SK-N-SH treated with all-trans-retinoic acid at 6 μM for 48 hours (cell line): ENCODE measurements at regions not wholly inside any gene's neighbourhood (a gene's known extent, or its start where the extent isn't known, plus 50 kb on each side); places are given as distances from the start of the nearest gene placed in this dataset.
"Not testable (repeated sequence)": the region's sequence is repeated elsewhere in the genome, so short reads cannot be mapped to it uniquely, and the experiment has no call there.

Experiments
- ATAC-seq: fragments of 200-7000 bp; cut with Tn5 transposase; 3 replicates; pipeline ENCODE4 v1.9.1; 2020; ENCODE audit warnings: mild to moderate bottlenecking, moderate library complexity
- BACH2 ChIP-seq: fragments of 250-450 bp; sonication (Bioruptor Pico); IDR thresholded peaks from 2 replicates; pipeline ENCODE4 v1.9.0; 2021; ENCODE audit warnings: mild to moderate bottlenecking, borderline replicate concordance
- CSDC2 ChIP-seq: fragments of 250-450 bp; sonication (Bioruptor Pico); IDR thresholded peaks from 2 replicates; pipeline ENCODE4 v1.5.0; 2020; ENCODE audit warnings: mild to moderate bottlenecking, moderate library complexity
- ESRRG ChIP-seq: fragments of 250-450 bp; sonication (Bioruptor Pico); IDR thresholded peaks from 2 replicates; pipeline ENCODE4 v1.6.1; 2021; ENCODE audit warnings: mild to moderate bottlenecking
- GLIS3 ChIP-seq: fragments of 250-450 bp; sonication (Bioruptor Pico); IDR thresholded peaks from 2 replicates; pipeline ENCODE4 v1.5.0; 2020; ENCODE audit warnings: mild to moderate bottlenecking, moderate library complexity
- ISL1 ChIP-seq: fragments of 250-450 bp; sonication (Bioruptor Pico); IDR thresholded peaks from 2 replicates; pipeline ENCODE4 v2.1.2; 2022; ENCODE audit warnings: mild to moderate bottlenecking, moderate library complexity
- OSR1 ChIP-seq: fragments of 250-450 bp; sonication (Bioruptor Pico); IDR thresholded peaks from 2 replicates; pipeline ENCODE4 v1.8.0; 2022; ENCODE audit warnings: moderate library complexity, mild to moderate bottlenecking, inconsistent platforms
- PPARA ChIP-seq: fragments of 250-450 bp; sonication (Bioruptor Pico); IDR thresholded peaks from 2 replicates; pipeline ENCODE4 v1.5.0; 2020; ENCODE audit warnings: mild to moderate bottlenecking, borderline replicate concordance
- RARB ChIP-seq: fragments of 250-450 bp; sonication (Bioruptor Pico); IDR thresholded peaks from 2 replicates; pipeline ENCODE4 v1.8.0; 2021; ENCODE audit warnings: mild to moderate bottlenecking, moderate library complexity
- SNAI2 ChIP-seq: fragments of 250-450 bp; sonication (Bioruptor Pico); IDR thresholded peaks from 2 replicates; pipeline ENCODE4 v1.5.0; 2020; ENCODE audit warnings: mild to moderate bottlenecking, moderate library complexity
- TCF4 ChIP-seq: fragments of 250-450 bp; sonication (Bioruptor Pico); IDR thresholded peaks from 2 replicates; pipeline ENCODE4 v1.8.0; 2021; ENCODE audit warnings: mild to moderate bottlenecking, moderate library complexity, borderline replicate concordance
- TOX ChIP-seq: fragments of 250-450 bp; sonication (Bioruptor Pico); IDR thresholded peaks from 2 replicates; pipeline ENCODE4 v1.8.0; 2021; ENCODE audit warnings: mild to moderate bottlenecking, moderate library complexity, borderline replicate concordance
- TSHZ2 ChIP-seq: fragments of 250-450 bp; sonication (Bioruptor Pico); IDR thresholded peaks from 2 replicates; pipeline ENCODE4 v1.5.0; 2020; ENCODE audit warnings: mild to moderate bottlenecking, moderate library complexity
- ZC3H10 ChIP-seq: fragments of 250-450 bp; sonication (Bioruptor Pico); IDR thresholded peaks from 2 replicates; pipeline ENCODE4 v1.5.1; 2021; ENCODE audit warnings: mild to moderate bottlenecking, moderate library complexity
- ZFP30 ChIP-seq: fragments of 450-650 bp; formaldehyde crosslinking; IDR thresholded peaks from 2 replicates; pipeline ENCODE4 v1.5.0; 2022; ENCODE audit warnings: mild to moderate bottlenecking, moderate library complexity
- ZNF70 ChIP-seq: fragments of 450-650 bp; formaldehyde crosslinking; IDR thresholded peaks from 2 replicates; pipeline ENCODE4 v1.5.0; 2020; ENCODE audit warnings: mild to moderate bottlenecking, moderate library complexity
- ZNF8 ChIP-seq: fragments of 450-650 bp; formaldehyde crosslinking; IDR thresholded peaks from 2 replicates; pipeline ENCODE4 v1.5.0; 2020; ENCODE audit warnings: mild to moderate bottlenecking, moderate library complexity
- TF ChIP-seq, protein P1 (sequence below): fragments of 250-450 bp; sonication (Bioruptor Pico); IDR thresholded peaks from 2 replicates; pipeline ENCODE4 v1.5.1; 2021; ENCODE audit warnings: mild to moderate bottlenecking, moderate library complexity
- TF ChIP-seq, protein P2 (sequence below): fragments of 250-450 bp; sonication (Bioruptor Pico); IDR thresholded peaks from 2 replicates; pipeline ENCODE4 v1.5.1; 2020; ENCODE audit warnings: low read depth, mild to moderate bottlenecking, moderate library complexity
- TF ChIP-seq, protein P3 (sequence below): fragments of 250-450 bp; sonication (Bioruptor Pico); IDR thresholded peaks from 2 replicates; pipeline ENCODE4 v1.8.0; 2020; ENCODE audit warnings: mild to moderate bottlenecking, moderate library complexity, borderline replicate concordance

- TF ChIP-seq TOX (CRISPR knock-in tag) (no peak), ISL1 (CRISPR knock-in tag) (no peak), GLIS3 (CRISPR knock-in tag) (no peak), BACH2 (CRISPR knock-in tag) (no peak), CSDC2 (CRISPR knock-in tag) (no peak), TCF4 (CRISPR knock-in tag) (peak; percentile 72; the same call in 1 of the 2 replicates)
- ATAC-seq: peak; percentile 62
Observed at GRCh38 chrX:13377550-13377934, 57.7 kb upstream of the ATXN3L start.

GRCh38 chrX:13376857-13377549 lies 57.1 kb upstream of the ATXN3L start:
- ATAC-seq: peak; percentile 28
- TF ChIP-seq, protein P1, sequence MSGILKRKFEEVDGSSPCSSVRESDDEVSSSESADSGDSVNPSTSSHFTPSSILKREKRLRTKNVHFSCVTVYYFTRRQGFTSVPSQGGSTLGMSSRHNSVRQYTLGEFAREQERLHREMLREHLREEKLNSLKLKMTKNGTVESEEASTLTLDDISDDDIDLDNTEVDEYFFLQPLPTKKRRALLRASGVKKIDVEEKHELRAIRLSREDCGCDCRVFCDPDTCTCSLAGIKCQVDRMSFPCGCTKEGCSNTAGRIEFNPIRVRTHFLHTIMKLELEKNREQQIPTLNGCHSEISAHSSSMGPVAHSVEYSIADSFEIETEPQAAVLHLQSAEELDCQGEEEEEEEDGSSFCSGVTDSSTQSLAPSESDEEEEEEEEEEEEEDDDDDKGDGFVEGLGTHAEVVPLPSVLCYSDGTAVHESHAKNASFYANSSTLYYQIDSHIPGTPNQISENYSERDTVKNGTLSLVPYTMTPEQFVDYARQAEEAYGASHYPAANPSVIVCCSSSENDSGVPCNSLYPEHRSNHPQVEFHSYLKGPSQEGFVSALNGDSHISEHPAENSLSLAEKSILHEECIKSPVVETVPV: no peak
- TF ChIP-seq SNAI2 (CRISPR knock-in tag) (no peak), TOX (CRISPR knock-in tag) (no peak)

DNA sequence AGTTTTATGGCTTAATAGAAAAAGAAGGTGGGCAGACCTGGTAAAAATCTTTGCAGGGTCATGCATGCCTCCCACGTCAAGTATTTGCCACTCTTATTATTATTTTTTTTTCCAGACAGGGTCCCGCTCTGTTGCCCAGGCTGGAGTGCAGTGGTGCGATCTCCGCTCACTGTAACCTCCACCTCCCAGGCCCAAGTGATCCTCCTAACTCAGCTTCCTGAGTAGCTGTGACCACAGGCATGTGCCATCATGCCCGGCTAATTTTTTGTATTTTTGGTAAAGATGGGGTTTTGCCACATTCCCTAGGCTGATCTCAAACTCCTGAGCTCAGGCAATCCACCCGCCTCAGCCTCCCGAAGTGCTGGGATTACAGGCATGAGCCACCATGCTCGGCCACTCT lies 55.7 kb upstream of the ATXN3L start:
- not testable (repeated sequence) for ATAC-seq

- no peak for ATAC-seq
- TF ChIP-seq TCF4 (CRISPR knock-in tag) (no peak), PPARA (CRISPR knock-in tag) (no peak), ZNF70 (CRISPR knock-in tag) (no peak), ESRRG (CRISPR knock-in tag) (no peak), ZC3H10 (CRISPR knock-in tag) (no peak), OSR1 (CRISPR knock-in tag) (no peak), RARB (no peak)
- TF ChIP-seq, protein P1: no peak
- TF ChIP-seq, protein P2, sequence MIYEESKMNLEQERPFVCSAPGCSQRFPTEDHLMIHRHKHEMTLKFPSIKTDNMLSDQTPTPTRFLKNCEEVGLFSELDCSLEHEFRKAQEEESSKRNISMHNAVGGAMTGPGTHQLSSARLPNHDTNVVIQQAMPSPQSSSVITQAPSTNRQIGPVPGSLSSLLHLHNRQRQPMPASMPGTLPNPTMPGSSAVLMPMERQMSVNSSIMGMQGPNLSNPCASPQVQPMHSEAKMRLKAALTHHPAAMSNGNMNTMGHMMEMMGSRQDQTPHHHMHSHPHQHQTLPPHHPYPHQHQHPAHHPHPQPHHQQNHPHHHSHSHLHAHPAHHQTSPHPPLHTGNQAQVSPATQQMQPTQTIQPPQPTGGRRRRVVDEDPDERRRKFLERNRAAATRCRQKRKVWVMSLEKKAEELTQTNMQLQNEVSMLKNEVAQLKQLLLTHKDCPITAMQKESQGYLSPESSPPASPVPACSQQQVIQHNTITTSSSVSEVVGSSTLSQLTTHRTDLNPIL (CRISPR knock-in tag): no peak
- TF ChIP-seq, protein P3, sequence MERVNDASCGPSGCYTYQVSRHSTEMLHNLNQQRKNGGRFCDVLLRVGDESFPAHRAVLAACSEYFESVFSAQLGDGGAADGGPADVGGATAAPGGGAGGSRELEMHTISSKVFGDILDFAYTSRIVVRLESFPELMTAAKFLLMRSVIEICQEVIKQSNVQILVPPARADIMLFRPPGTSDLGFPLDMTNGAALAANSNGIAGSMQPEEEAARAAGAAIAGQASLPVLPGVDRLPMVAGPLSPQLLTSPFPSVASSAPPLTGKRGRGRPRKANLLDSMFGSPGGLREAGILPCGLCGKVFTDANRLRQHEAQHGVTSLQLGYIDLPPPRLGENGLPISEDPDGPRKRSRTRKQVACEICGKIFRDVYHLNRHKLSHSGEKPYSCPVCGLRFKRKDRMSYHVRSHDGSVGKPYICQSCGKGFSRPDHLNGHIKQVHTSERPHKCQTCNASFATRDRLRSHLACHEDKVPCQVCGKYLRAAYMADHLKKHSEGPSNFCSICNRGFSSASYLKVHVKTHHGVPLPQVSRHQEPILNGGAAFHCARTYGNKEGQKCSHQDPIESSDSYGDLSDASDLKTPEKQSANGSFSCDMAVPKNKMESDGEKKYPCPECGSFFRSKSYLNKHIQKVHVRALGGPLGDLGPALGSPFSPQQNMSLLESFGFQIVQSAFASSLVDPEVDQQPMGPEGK (CRISPR knock-in tag): no peak
- TF ChIP-seq, all 23 proteins: peak for 0
Observed at GRCh38 chrX:13374364-13374763, 54.5 kb upstream of the ATXN3L start.

DNA sequence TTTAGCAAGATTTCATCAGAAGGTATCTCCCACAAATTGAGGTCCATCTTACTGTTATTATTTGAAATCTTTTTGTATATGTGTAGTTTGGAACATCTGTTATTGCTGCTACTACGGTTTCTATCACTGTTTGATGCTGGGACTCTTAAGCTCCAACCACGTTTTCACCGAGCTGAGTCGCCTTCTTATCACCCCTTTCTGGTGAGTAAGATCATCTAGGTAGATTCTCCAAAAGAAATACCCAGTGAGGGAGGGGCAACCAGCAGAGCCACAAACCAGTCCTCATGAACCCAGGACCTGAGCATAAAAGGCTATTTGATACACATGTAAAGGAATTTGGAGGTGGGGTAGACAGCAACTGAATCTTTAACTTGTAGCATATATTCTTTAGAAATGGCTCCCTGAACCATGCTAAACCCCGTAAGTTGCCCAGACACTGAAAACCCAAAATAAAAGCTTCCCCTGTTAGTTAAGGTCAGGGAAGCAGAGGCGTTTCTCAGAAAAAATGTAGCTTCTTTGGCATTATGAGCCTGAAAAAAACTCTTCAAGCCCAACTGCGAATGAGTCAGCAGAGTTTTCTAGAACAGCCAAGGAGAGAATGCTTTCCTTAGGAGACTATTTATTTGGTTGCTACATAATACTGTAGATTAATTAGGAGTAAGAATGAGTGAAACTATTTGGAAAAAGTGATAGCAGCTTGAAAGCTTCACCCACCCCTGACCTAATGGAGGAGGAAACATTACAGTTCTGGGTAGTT lies 53.8 kb upstream of the ATXN3L start:
- TF ChIP-seq OSR1 (CRISPR knock-in tag): no peak
- peak; percentile 38 for ATAC-seq

DNA sequence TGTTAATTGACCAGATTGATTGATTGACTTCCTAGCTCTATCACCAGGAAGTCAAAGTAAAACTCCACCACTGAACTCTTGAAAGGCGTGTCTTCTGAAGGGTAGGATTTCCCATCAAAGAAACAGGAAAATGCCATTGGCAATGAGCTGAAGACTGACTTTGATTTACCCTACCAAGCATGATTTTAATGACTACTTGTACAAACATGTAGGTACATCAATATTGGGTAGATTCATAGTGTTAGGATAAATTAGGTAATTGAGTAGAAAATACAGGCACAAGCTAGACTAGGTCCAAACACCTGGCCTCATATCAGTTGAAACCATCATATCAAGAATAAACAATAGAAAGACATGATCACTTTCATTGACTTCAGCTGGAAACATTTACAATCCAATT lies 53.2 kb upstream of the ATXN3L start:
- ATAC-seq: no peak
- no peak for TF ChIP-seq ZNF70 (CRISPR knock-in tag)
- no peak for TF ChIP-seq TSHZ2 (CRISPR knock-in tag)
- TF ChIP-seq, protein P2 (CRISPR knock-in tag): no peak
- TF ChIP-seq, protein P3 (CRISPR knock-in tag): no peak
- no peak for TF ChIP-seq ZFP30 (CRISPR knock-in tag)
- TF ChIP-seq CSDC2 (CRISPR knock-in tag): no peak
- TF ChIP-seq ZNF8 (CRISPR knock-in tag): no peak
